GM19328 (cell line): ENCODE measurements at regions not wholly inside any gene's neighbourhood (a gene's known extent, or its start where the extent isn't known, plus 50 kb on each side); places are given as distances from the start of the nearest gene placed in this dataset.

ENCODE experiments used
- ATAC-seq: cut with Tn5 transposase; IDR thresholded peaks from one replicate; pipeline ENCODE4 v1.9.1; 2021; ENCODE audit warnings: mild to moderate bottlenecking, moderate library complexity; ENCODE audit not compliant: unreplicated experiment

GRCh38 chr3:14286887-14287500 is 108.4 kb downstream of the LSM3 start:
- ATAC-seq, result no peak

- no peak for ATAC-seq
Observed at GRCh38 chr3:14288177-14288788, 109.7 kb downstream of the LSM3 start.

- no peak for ATAC-seq
Observed at GRCh38 chr3:14288833-14289451, 110.3 kb downstream of the LSM3 start.

- ATAC-seq, result no peak
Observed at GRCh38 chr3:14289590-14290461, 111.2 kb downstream of the LSM3 start.

GRCh38 chr3:14290631-14291385 is 111.6 kb upstream of the SLC6A6 start:
- ATAC-seq, result no peak

GRCh38 chr3:14295037-14295436 is 107.4 kb upstream of the SLC6A6 start:
- no peak for ATAC-seq

- no peak for ATAC-seq
Observed at GRCh38 chr3:14295801-14296200, 106.6 kb upstream of the SLC6A6 start.

- no peak for ATAC-seq
Observed at GRCh38 chr3:14297305-14297704, 105.1 kb upstream of the SLC6A6 start.

GRCh38 chr3:14297784-14298236 is 104.6 kb upstream of the SLC6A6 start:
- no peak for ATAC-seq

GRCh38 chr3:14298442-14298841 is 104.0 kb upstream of the SLC6A6 start:
- no peak for ATAC-seq

- ATAC-seq, result no peak
Observed at GRCh38 chr3:14298991-14299555, 103.3 kb upstream of the SLC6A6 start.

- no peak for ATAC-seq
Observed at GRCh38 chr3:14299767-14300166, 102.6 kb upstream of the SLC6A6 start.

- ATAC-seq, result no peak
Observed at GRCh38 chr3:14300721-14301399, 101.5 kb upstream of the SLC6A6 start.

- ATAC-seq, result no peak
Observed at GRCh38 chr3:14301558-14301957, 100.8 kb upstream of the SLC6A6 start.

- ATAC-seq, result no peak
Observed at GRCh38 chr3:14303336-14304100, 98.9 kb upstream of the SLC6A6 start.

GRCh38 chr3:14304101-14305045 is 98.0 kb upstream of the SLC6A6 start:
- no peak for ATAC-seq

- no peak for ATAC-seq
Observed at GRCh38 chr3:14305324-14305723, 97.1 kb upstream of the SLC6A6 start.

- ATAC-seq, result no peak
Observed at GRCh38 chr3:14306142-14306541, 96.3 kb upstream of the SLC6A6 start.
